Central memory CD8-positive, alpha-beta T cell (primary cell): ENCODE measurements at regions not wholly inside any gene's neighbourhood (a gene's known extent, or its start where the extent isn't known, plus 50 kb on each side); places are given as distances from the start of the nearest gene placed in this dataset.
"Not testable (repeated sequence)": the region's sequence is repeated elsewhere in the genome, so short reads cannot be mapped to it uniquely, and the experiment has no call there.

Experiments used
- ATAC-seq: fragments of 150-1000 bp; cut with Tn5 transposase; replicated peaks from 2 replicates; pipeline ENCODE4 v1.10.0; 2022; ENCODE audit warnings: mild to moderate bottlenecking, moderate FRiP score, moderate number of reproducible peaks; ENCODE audit not compliant: poor library complexity, severe bottlenecking; ENCODE audit errors: extremely low read depth
- DNase-seq, 2 donors: peaks; one replicate each; pipeline ENCODE4 v3.0.0; 2021; ENCODE audit warnings: low spot score in 2 of 2
- H3K27ac Mint-ChIP-seq: one replicate; pipeline ENCODE4 v1.8.0; 2022; ENCODE audit warnings: low read depth, mild to moderate bottlenecking, moderate library complexity, mixed read lengths
- H3K27me3 Mint-ChIP-seq: one replicate; pipeline ENCODE4 v1.8.0; 2022; ENCODE audit warnings: mixed read lengths
- H3K36me3 Mint-ChIP-seq: one replicate; pipeline ENCODE4 v1.8.0; 2022; ENCODE audit warnings: mild to moderate bottlenecking, moderate library complexity, mixed read lengths; ENCODE audit not compliant: insufficient read depth
- H3K4me1 Mint-ChIP-seq: one replicate; pipeline ENCODE4 v1.8.0; 2022; ENCODE audit warnings: mixed read lengths
- H3K4me3 Mint-ChIP-seq: one replicate; pipeline ENCODE4 v1.8.0; 2022; ENCODE audit warnings: mild to moderate bottlenecking, moderate library complexity, mixed read lengths
- H3K9me3 Mint-ChIP-seq: one replicate; pipeline ENCODE4 v1.8.0; 2022; ENCODE audit warnings: mixed read lengths

DNA sequence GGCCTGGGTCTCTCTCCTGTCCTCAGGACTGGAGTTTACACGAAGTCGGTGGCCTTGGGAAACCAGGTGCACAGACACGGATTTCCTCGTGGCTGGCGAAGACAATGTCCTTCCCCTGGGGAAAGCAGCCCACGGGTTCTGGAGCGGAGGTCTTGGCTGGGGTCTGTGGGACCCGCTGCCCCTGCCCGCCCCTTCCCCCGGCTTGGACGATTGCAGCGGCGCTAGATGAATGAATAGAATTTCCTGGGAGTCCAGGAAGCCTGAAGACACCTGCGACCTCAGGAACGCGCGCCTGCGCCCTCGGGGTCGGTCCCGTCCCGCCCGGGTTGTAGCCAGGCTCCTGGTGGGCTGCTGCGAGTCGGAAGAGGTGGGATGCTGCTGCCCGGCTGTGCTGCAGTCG is 564.7 kb downstream of the TSPY10 start:
- Mint-ChIP-seq H3K27me3 (no peaks in the 10 kb centered on the region), H3K36me3 (no peaks in the 10 kb centered on the region), H3K27ac (no peak overlapping the region), H3K9me3 (peaks cover 53% of the 10 kb centered on the region), H3K4me3 (no peak overlapping the region), H3K4me1 (no peaks in the 10 kb centered on the region)
- no peak for DNase-seq
- ATAC-seq, result no peak

DNA sequence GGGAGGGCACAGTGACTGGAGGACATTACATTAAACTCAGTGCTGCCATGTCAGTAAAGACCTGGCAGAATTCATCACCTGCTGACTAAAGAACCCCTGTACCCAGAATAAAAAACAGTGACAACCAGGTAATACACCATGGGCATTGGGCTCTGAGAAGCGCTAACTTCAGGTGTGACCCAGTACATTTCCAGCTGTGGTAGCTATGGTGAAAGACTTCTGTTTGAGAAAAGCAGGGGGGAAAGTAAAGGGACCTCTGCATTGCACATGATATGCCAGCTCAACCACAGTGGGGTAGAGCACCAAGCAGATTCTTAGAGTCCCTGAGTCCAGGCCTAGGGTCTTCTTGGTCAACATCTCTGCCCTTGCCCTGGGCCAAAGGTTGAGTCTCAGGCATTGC is 578.6 kb downstream of the TSPY10 start:
- H3K36me3 Mint-ChIP-seq, ATAC-seq: not testable (repeated sequence)

More for the DNA sequence above, 578.6 kb downstream of the TSPY10 start:
- H3K4me3 Mint-ChIP-seq, H3K27ac Mint-ChIP-seq, H3K27me3 Mint-ChIP-seq, H3K4me1 Mint-ChIP-seq, DNase-seq: not testable (repeated sequence)
- H3K9me3 Mint-ChIP-seq, result peaks cover 16% of the 10 kb centered on the region
